BJ (cell line): ENCODE measurements at regions not wholly inside any gene's neighbourhood (a gene's known extent, or its start where the extent isn't known, plus 50 kb on each side); places are given as distances from the start of the nearest gene placed in this dataset.

Experiments used
- CTCF ChIA-PET: fragments of 350-600 bp; formaldehyde crosslinking; extraction: SDS; loops from one replicate; lab custom pipeline; 2021; ENCODE audit warnings: antibody characterized with exemption, inconsistent platforms; lab: Yijun Ruan, JAX
- POLR2A ChIA-PET: fragments of 300-600 bp; sonication (Branson Sonifier 250); formaldehyde crosslinking; extraction: SDS; loops from one replicate; lab custom pipeline; 2021; ENCODE audit warnings: antibody characterized with exemption; lab: Charles Lee
- DNase-seq: peaks from one replicate; pipeline ENCODE4 v3.0.0-alpha.2; 2011; ENCODE audit warnings: low read depth
- H3K27me3 ChIP-seq: 2 replicates; pipeline ENCODE4 v1.6.0; 2011; ENCODE audit warnings: low read length; ENCODE audit not compliant: control insufficient read depth, insufficient read depth
- H3K36me3 ChIP-seq: 2 replicates; pipeline ENCODE4 v1.5.1; 2011; ENCODE audit warnings: low read length; ENCODE audit not compliant: control insufficient read depth, insufficient read depth
- H3K4me3 ChIP-seq: 2 replicates; pipeline ENCODE4 v1.5.1; 2011; ENCODE audit warnings: low read depth, mild to moderate bottlenecking, control low read depth, low read length
- CTCF ChIP-seq: IDR thresholded peaks from 2 replicates; pipeline ENCODE4 v1.5.1; 2011; ENCODE audit warnings: low read depth, mild to moderate bottlenecking, control low read depth, inconsistent platforms, low read length, moderate library complexity; ENCODE audit not compliant: insufficient read depth

GRCh38 chr3:154022606-154023005, 98.6 kb upstream of the ARHGEF26 start:
- H3K36me3 ChIP-seq = no peaks in the 10 kb centered on the region
- ChIA-PET POLR2A (no interaction called here), CTCF (no interaction called here)
- no peak for TF ChIP-seq CTCF
- DNase-seq = no peak
- H3K27me3 ChIP-seq = no peaks in the 10 kb centered on the region
- H3K4me3 ChIP-seq = no peak overlapping the region

- TF ChIP-seq CTCF = no peak
- no peak overlapping the region for H3K4me3 ChIP-seq
- no peaks in the 10 kb centered on the region for H3K36me3 ChIP-seq
- ChIA-PET CTCF (no interaction called here), POLR2A (no interaction called here)
- no peaks in the 10 kb centered on the region for H3K27me3 ChIP-seq
- DNase-seq = no peak
Observed at GRCh38 chr3:154023148-154023547, 98.0 kb upstream of the ARHGEF26 start.

- Histone ChIP-seq H3K36me3 (no peaks in the 10 kb centered on the region), H3K4me3 (no peak overlapping the region), H3K27me3 (no peaks in the 10 kb centered on the region)
- CTCF ChIA-PET = no interaction called here
- no peak for TF ChIP-seq CTCF
- POLR2A ChIA-PET = no interaction called here
- no peak for DNase-seq
Observed at GRCh38 chr3:154025007-154025406, 96.2 kb upstream of the ARHGEF26 start.

- DNase-seq = no peak
- ChIA-PET CTCF (no interaction called here), POLR2A (no interaction called here)
- no peaks in the 10 kb centered on the region for H3K27me3 ChIP-seq
- no peaks in the 10 kb centered on the region for H3K36me3 ChIP-seq
- TF ChIP-seq CTCF = no peak
- no peak overlapping the region for H3K4me3 ChIP-seq
Observed at GRCh38 chr3:154029926-154030325, 91.3 kb upstream of the ARHGEF26 start.

- no peaks in the 10 kb centered on the region for H3K27me3 ChIP-seq
- H3K36me3 ChIP-seq = no peaks in the 10 kb centered on the region
- CTCF ChIA-PET = no interaction called here
- TF ChIP-seq CTCF = no peak
- no peak for DNase-seq
- no peak overlapping the region for H3K4me3 ChIP-seq
- POLR2A ChIA-PET = no interaction called here
Observed at GRCh38 chr3:154034797-154035330, 86.3 kb upstream of the ARHGEF26 start.
